Ovary (tissue), 3 donors: ENCODE measurements at regions not wholly inside any gene's neighbourhood (a gene's known extent, or its start where the extent isn't known, plus 50 kb on each side); places are given as distances from the start of the nearest gene placed in this dataset.

Experiments
- EP300 ChIP-seq: sonication (generic); formaldehyde crosslinking; IDR thresholded peaks from one replicate; pipeline ENCODE4 v1.6.1; 2017; ENCODE audit warnings: antibody characterized with exemption
- POLR2A ChIP-seq: fragments of 450-650 bp; IDR thresholded peaks from one replicate; pipeline ENCODE4 v1.6.1; 2017; ENCODE audit warnings: antibody characterized with exemption, mild to moderate bottlenecking, moderate library complexity
- TF ChIP-seq, protein P1 (sequence below), 3 donors: fragments of 450-650 bp in 2 of 3; fragments of 200-600 bp in 1 of 3; IDR thresholded peaks; one replicate each; pipeline versions ENCODE4 v1.5.1 to v1.8.0; 2016 to 2022; ENCODE audit warnings: antibody characterized with exemption in 3 of 3, mild to moderate bottlenecking in 1 of 3
- donor health status: DM: no; HTN: no; CAD: no.

DNA sequence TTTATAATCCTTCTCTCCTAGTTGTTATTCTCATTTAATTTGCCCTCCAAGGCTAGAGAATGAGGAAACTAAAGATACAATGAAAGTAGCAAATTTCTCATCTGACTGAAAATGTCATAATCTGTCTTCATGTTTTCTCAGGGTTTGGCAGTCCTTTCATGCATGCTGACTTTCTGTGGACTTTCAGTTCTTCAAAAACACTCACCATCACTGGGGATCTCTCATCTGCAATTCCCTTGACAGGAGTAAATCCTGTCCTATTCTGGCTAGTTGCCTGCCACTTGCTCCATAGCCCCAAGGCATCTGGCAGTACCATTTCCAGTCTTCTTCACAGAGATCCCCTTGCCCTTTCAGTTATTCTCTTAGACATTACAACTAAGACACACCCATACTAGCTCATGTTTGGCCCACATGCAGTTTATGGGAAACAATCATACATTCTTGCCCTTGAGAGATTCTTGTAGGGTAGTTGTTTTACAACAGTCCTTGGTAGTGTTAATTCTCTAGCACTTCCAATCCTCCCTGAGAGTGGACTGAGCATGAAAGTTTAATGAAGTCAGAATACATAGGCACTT, 449.7 kb upstream of the KLHL4 start:
- TF ChIP-seq EP300 (no peak), POLR2A (no peak)
- TF ChIP-seq, protein P1, sequence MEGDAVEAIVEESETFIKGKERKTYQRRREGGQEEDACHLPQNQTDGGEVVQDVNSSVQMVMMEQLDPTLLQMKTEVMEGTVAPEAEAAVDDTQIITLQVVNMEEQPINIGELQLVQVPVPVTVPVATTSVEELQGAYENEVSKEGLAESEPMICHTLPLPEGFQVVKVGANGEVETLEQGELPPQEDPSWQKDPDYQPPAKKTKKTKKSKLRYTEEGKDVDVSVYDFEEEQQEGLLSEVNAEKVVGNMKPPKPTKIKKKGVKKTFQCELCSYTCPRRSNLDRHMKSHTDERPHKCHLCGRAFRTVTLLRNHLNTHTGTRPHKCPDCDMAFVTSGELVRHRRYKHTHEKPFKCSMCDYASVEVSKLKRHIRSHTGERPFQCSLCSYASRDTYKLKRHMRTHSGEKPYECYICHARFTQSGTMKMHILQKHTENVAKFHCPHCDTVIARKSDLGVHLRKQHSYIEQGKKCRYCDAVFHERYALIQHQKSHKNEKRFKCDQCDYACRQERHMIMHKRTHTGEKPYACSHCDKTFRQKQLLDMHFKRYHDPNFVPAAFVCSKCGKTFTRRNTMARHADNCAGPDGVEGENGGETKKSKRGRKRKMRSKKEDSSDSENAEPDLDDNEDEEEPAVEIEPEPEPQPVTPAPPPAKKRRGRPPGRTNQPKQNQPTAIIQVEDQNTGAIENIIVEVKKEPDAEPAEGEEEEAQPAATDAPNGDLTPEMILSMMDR (IDR thresholded peaks at IDR 0.05) = no peak
